A549 (cell line): ENCODE measurements at regions not wholly inside any gene's neighbourhood (a gene's known extent, or its start where the extent isn't known, plus 50 kb on each side); places are given as distances from the start of the nearest gene placed in this dataset.

Source experiments
- ATAC-seq, 2 experiments: fragments of 200-7000 bp in 1 of 2; fragments of >200 bp in 1 of 2; cut with Nextera tagmentation in 1 of 2; cut with Tn5 transposase in 1 of 2; 3 replicates each; pipeline versions ENCODE4 v1.8.0 to v1.9.1; 2018 to 2020; ENCODE audit warnings: mild to moderate bottlenecking in 1 of 2, moderate library complexity in 1 of 2
- CTCF ChIA-PET: fragments of 300-600 bp; sonication (Branson Sonifier 250); formaldehyde crosslinking; extraction: SDS; loops from one replicate; lab custom pipeline; 2021; ENCODE audit warnings: antibody characterized with exemption, inconsistent platforms; lab: Yijun Ruan, JAX
- POLR2A ChIA-PET: fragments of 350-600 bp; formaldehyde crosslinking; extraction: SDS; loops from one replicate; lab custom pipeline; 2021; ENCODE audit warnings: antibody characterized with exemption, inconsistent platforms; lab: Yijun Ruan, JAX
- DNase-seq, 2 experiments: peaks; one replicate each; pipeline versions ENCODE4 v3.0.0 to v3.0.0-alpha.2; 2011 to 2016; ENCODE audit warnings: low read depth in 1 of 2, low spot score in 1 of 2
- FAIRE-seq: peaks from 2 replicates; lab custom pipeline; 2011; peaks lifted over from hg19 to GRCh38; lab: Jason Lieb, UNC
- H3K27ac ChIP-seq, 2 experiments: fragments of >200 bp; sonication (Bioruptor Twin); formaldehyde crosslinking; 3 replicates each; pipeline ENCODE4 v1.5.1; 2016 to 2017
- H3K4me1 ChIP-seq: fragments of >200 bp; sonication (Bioruptor Twin); formaldehyde crosslinking; 3 replicates; pipeline ENCODE4 v1.6.1; 2016
- H3K4me2 ChIP-seq: fragments of >200 bp; sonication (Bioruptor Twin); formaldehyde crosslinking; 3 replicates; pipeline ENCODE4 v1.6.1; 2016
- H3K4me3 ChIP-seq: fragments of >200 bp; sonication (Bioruptor Twin); formaldehyde crosslinking; 3 replicates; pipeline ENCODE4 v1.5.1; 2016
- H3K9me3 ChIP-seq: fragments of >200 bp; sonication (Bioruptor Twin); formaldehyde crosslinking; 3 replicates; pipeline ENCODE4 v1.6.1; 2016
- ATOH8 ChIP-seq: fragments of 250-450 bp; sonication (Bioruptor Pico); IDR thresholded peaks from 2 replicates; pipeline ENCODE4 v1.5.0; 2020; ENCODE audit warnings: low read depth, mild to moderate bottlenecking, moderate library complexity
- CBX8 ChIP-seq: fragments of 200-600 bp; sonication (generic); IDR thresholded peaks from 2 replicates; pipeline ENCODE4 v1.6.1; 2016
- CEBPB ChIP-seq, 2 experiments: fragments of >200 bp in 1 of 2; sonication (Bioruptor Twin) in 1 of 2; formaldehyde crosslinking in 1 of 2; IDR thresholded peaks; 2 replicates each; pipeline ENCODE4 v1.6.1; 2012 to 2016
- CHD2 ChIP-seq: fragments of 150-350 bp; IDR thresholded peaks from 2 replicates; pipeline ENCODE4 v1.6.1; 2014; ENCODE audit warnings: low read length; ENCODE audit not compliant: partially characterized antibody
- E2F6 ChIP-seq: IDR thresholded peaks from 2 replicates; pipeline ENCODE4 v1.6.1; 2012; ENCODE audit warnings: low read depth, borderline replicate concordance
- EHF ChIP-seq: fragments of 250-450 bp; sonication (Bioruptor Pico); IDR thresholded peaks from 2 replicates; pipeline ENCODE4 v1.5.0; 2020; ENCODE audit warnings: mild to moderate bottlenecking
- ESRRA ChIP-seq: fragments of 150-350 bp; IDR thresholded peaks from 2 replicates; pipeline ENCODE4 v1.6.1; 2014; ENCODE audit warnings: mild to moderate bottlenecking, low read length, borderline replicate concordance
- FOSB ChIP-seq: fragments of 250-450 bp; sonication (Bioruptor Pico); IDR thresholded peaks from 2 replicates; pipeline ENCODE4 v1.5.0; 2020; ENCODE audit warnings: mild to moderate bottlenecking, moderate library complexity
- FOSL2 ChIP-seq, 2 experiments: fragments of 450-650 bp in 1 of 2; fragments of >200 bp in 1 of 2; sonication (Bioruptor Twin) in 1 of 2; formaldehyde crosslinking; IDR thresholded peaks; 2 replicates each; pipeline versions ENCODE4 v1.5.0 to v1.6.1; 2016 to 2020; ENCODE audit warnings: mild to moderate bottlenecking in 1 of 2, moderate library complexity in 1 of 2
- HEYL ChIP-seq: fragments of 250-450 bp; sonication (Bioruptor Pico); IDR thresholded peaks from 2 replicates; pipeline ENCODE4 v1.8.0; 2021; ENCODE audit warnings: mild to moderate bottlenecking, moderate library complexity
- HMGXB4 ChIP-seq: fragments of 250-450 bp; sonication (Bioruptor Pico); IDR thresholded peaks from 2 replicates; pipeline ENCODE4 v1.5.0; 2021; ENCODE audit warnings: mild to moderate bottlenecking, moderate library complexity, borderline replicate concordance
- HOXB5 ChIP-seq: fragments of 250-450 bp; sonication (Bioruptor Pico); IDR thresholded peaks from 2 replicates; pipeline ENCODE4 v1.5.0; 2020; ENCODE audit warnings: mild to moderate bottlenecking, moderate library complexity
- JUNB ChIP-seq: fragments of >200 bp; sonication (Bioruptor Twin); formaldehyde crosslinking; IDR thresholded peaks from 2 replicates; pipeline ENCODE4 v1.6.1; 2016
- KDM1A ChIP-seq: fragments of 200-600 bp; sonication (generic); IDR thresholded peaks from 2 replicates; pipeline ENCODE4 v1.6.1; 2016; ENCODE audit warnings: low read depth, mild to moderate bottlenecking
- MAFK ChIP-seq: fragments of 450-650 bp; IDR thresholded peaks from 2 replicates; pipeline ENCODE4 v1.6.1; 2014; ENCODE audit not compliant: partially characterized antibody
- MAX ChIP-seq: IDR thresholded peaks from 2 replicates; pipeline ENCODE4 v1.6.1; 2012
- MAZ ChIP-seq: fragments of 150-350 bp; IDR thresholded peaks from 2 replicates; pipeline ENCODE4 v1.6.1; 2014; ENCODE audit warnings: antibody characterized with exemption, low read depth, low read length, borderline replicate concordance
- PHF8 ChIP-seq: fragments of 200-600 bp; sonication (generic); IDR thresholded peaks from 2 replicates; pipeline ENCODE4 v1.6.1; 2016; ENCODE audit warnings: low read depth, mild to moderate bottlenecking, antibody characterized with exemption, moderate library complexity, borderline replicate concordance
- POLR2A ChIP-seq: IDR thresholded peaks from 2 replicates; pipeline ENCODE4 v1.6.1; 2012; ENCODE audit warnings: mild to moderate bottlenecking, low read length
- RARB ChIP-seq: fragments of 250-450 bp; sonication (Bioruptor Pico); IDR thresholded peaks from 2 replicates; pipeline ENCODE4 v1.8.0; 2021; ENCODE audit warnings: mild to moderate bottlenecking, moderate library complexity
- RCOR1 ChIP-seq: fragments of 150-350 bp; IDR thresholded peaks from 2 replicates; pipeline ENCODE4 v1.6.1; 2014; ENCODE audit warnings: antibody characterized with exemption, low read length, low read depth
- REST ChIP-seq: fragments of 200-600 bp; sonication (generic); IDR thresholded peaks from 2 replicates; pipeline ENCODE4 v1.6.1; 2016; ENCODE audit warnings: antibody characterized with exemption, mild to moderate bottlenecking, moderate library complexity
- RNF2 ChIP-seq: fragments of 200-600 bp; sonication (generic); IDR thresholded peaks from 2 replicates; pipeline ENCODE4 v1.6.1; 2016; ENCODE audit warnings: low read depth, mild to moderate bottlenecking, antibody characterized with exemption, moderate library complexity, borderline replicate concordance
- SREBF2 ChIP-seq: fragments of 450-650 bp; IDR thresholded peaks from 2 replicates; pipeline ENCODE4 v1.6.1; 2014; ENCODE audit warnings: mild to moderate bottlenecking, moderate library complexity
- TFCP2L1 ChIP-seq: fragments of 250-450 bp; sonication (Bioruptor Pico); IDR thresholded peaks from 2 replicates; pipeline ENCODE4 v1.5.0; 2021; ENCODE audit warnings: mild to moderate bottlenecking
- TP53 ChIP-seq: fragments of 250-450 bp; sonication (Bioruptor Pico); IDR thresholded peaks from 2 replicates; pipeline ENCODE4 v1.5.0; 2021; ENCODE audit warnings: mild to moderate bottlenecking, moderate library complexity
- ZSCAN20 ChIP-seq: fragments of 250-450 bp; sonication (Bioruptor Pico); IDR thresholded peaks from 2 replicates; pipeline ENCODE4 v1.8.0; 2022; ENCODE audit warnings: mild to moderate bottlenecking, moderate library complexity
- WGBS: methylation state at CpG from one replicate; pipeline ENCODE4 v1.1.6; 2017; ENCODE audit errors: missing lambda C conversion rate; 5-methylcytosine and 5-hydroxymethylcytosine counted together

GRCh38 chr5:179464631-179465030 lies 85.7 kb upstream of the RUFY1 start (continued):
- TF ChIP-seq REST, result no peak
- no peak for TF ChIP-seq CEBPB (IDR thresholded peaks at IDR 0.05)
- TF ChIP-seq, all 56 proteins: peak for 0

GRCh38 chr5:179462040-179462439 lies 88.3 kb upstream of the RUFY1 start:
- TF ChIP-seq PHF8 (no peak), RNF2 (no peak), EHF (CRISPR knock-in tag) (no peak), KDM1A (no peak), POLR2A (no peak), CBX8 (no peak), RCOR1 (no peak)
- POLR2A ChIA-PET, result no interaction called here
- Histone ChIP-seq H3K4me2 (no peak overlapping the region), H3K4me1 (no peaks in the 10 kb centered on the region), H3K27ac (no peak overlapping the region), H3K9me3 (peaks cover 7% of the 10 kb centered on the region; the same call in 1 of the 3 replicates), H3K4me3 (no peak overlapping the region)
- no peak for FAIRE-seq
- no peak for DNase-seq
- no peak for ATAC-seq
- CTCF ChIA-PET, result no interaction called here
- WGBS, result 17% methylated on average over 12 of the region's 12 CpGs

- POLR2A ChIA-PET, result no interaction called here
- no peaks in the 10 kb centered on the region for H3K4me1 ChIP-seq
- no peak for FAIRE-seq
- H3K9me3 ChIP-seq, result peaks cover 7% of the 10 kb centered on the region; the same call in 2 of the 3 replicates
- H3K4me2 ChIP-seq, result no peak overlapping the region
- no peak for DNase-seq
- no peak for ATAC-seq
- H3K4me3 ChIP-seq, result no peak overlapping the region
- TF ChIP-seq ATOH8 (CRISPR knock-in tag), result no peak
- TF ChIP-seq JUNB, result no peak
- no peak for TF ChIP-seq MAX
- TF ChIP-seq ESRRA, result no peak
- TF ChIP-seq HOXB5, result no peak
- 62% methylated on average over 3 of the region's 3 CpGs for WGBS
- CTCF ChIA-PET, result no interaction called here
- H3K27ac ChIP-seq, result no peak overlapping the region
These were observed 88.8 kb upstream of the RUFY1 start for GRCh38 chr5:179461576-179461975.

- FAIRE-seq (no peak), ATAC-seq (no peak), DNase-seq (no peak)
- Histone ChIP-seq H3K9me3 (peaks cover 21% of the 10 kb centered on the region), H3K4me1 (no peaks in the 10 kb centered on the region), H3K4me2 (no peak overlapping the region), H3K4me3 (no peak overlapping the region), H3K27ac (no peak overlapping the region)
- TF ChIP-seq TP53 (CRISPR knock-in tag) (no peak), FOSL2 (IDR thresholded peaks at IDR 0.05) (no peak), FOSL2 (CRISPR knock-in tag; IDR thresholded peaks at IDR 0.05) (no peak), MAZ (no peak), MAFK (no peak), CBX8 (no peak), SREBF2 (no peak), FOSB (CRISPR knock-in tag) (no peak), CHD2 (no peak), ZSCAN20 (CRISPR knock-in tag) (no peak), TFCP2L1 (CRISPR knock-in tag) (no peak), HMGXB4 (no peak), HEYL (CRISPR knock-in tag) (no peak), RARB (CRISPR knock-in tag) (no peak), E2F6 (no peak), HOXB5 (no peak)
- 3% methylated on average over 10 of the region's 10 CpGs for WGBS
- ChIA-PET CTCF (no interaction called here), POLR2A (no interaction called here)
These were observed 90.6 kb upstream of the RUFY1 start for GRCh38 chr5:179459771-179460170.
